HCT116 (cell line): ENCODE measurements at regions not wholly inside any gene's neighbourhood (a gene's known extent, or its start where the extent isn't known, plus 50 kb on each side); places are given as distances from the start of the nearest gene placed in this dataset.

Source experiments
- ATAC-seq: fragments of 200-7000 bp; cut with Tn5 transposase; 2 replicates; pipeline ENCODE4 v1.9.1; 2020; ENCODE audit warnings: mild to moderate bottlenecking, moderate library complexity
- BruUV-seq: library from RNA; stranded (reverse); fragments of 400-500 nt; replicated peaks from 2 replicates; lab custom pipeline; 2021; lab: Mats Ljungman, UMichigan
- CTCF ChIA-PET: fragments of 300-600 bp; sonication (Branson Sonifier 250); formaldehyde crosslinking; loops from one replicate; lab custom pipeline; 2021; ENCODE audit warnings: antibody characterized with exemption; lab: Charles Lee
- POLR2A ChIA-PET: fragments of 300-600, 350-600 bp; sonication (Branson Sonifier 250); formaldehyde crosslinking; loops from one replicate; lab custom pipeline; 2021; ENCODE audit warnings: antibody characterized with exemption; lab: Charles Lee
- RAD21 ChIA-PET, 2 experiments: fragments of 300-600 bp; sonication (Branson Sonifier 250); formaldehyde crosslinking; loops; one replicate each; lab custom pipeline; 2023; ENCODE audit warnings: low total read pairs in 2 of 2; ENCODE audit not compliant: uncharacterized antibody in 2 of 2, unreplicated experiment in 2 of 2, low non-redundant PET in 1 of 2; lab: Charles Lee
- DNase-seq: peaks from one replicate; pipeline ENCODE4 v3.0.0-alpha.2; 2010; ENCODE audit warnings: low read depth, low spot score
- H2AFZ ChIP-seq: fragments of 200-600 bp; shearing (Covaris generic), sonication (generic); 2 replicates; pipeline ENCODE4 v1.6.1; 2017; ENCODE audit warnings: low read depth, mixed run types, mixed read lengths, antibody characterized with exemption, low read length; ENCODE audit not compliant: poor library complexity, severe bottlenecking
- H3K27ac ChIP-seq: 2 replicates; pipeline ENCODE4 v1.5.1; 2012; ENCODE audit warnings: low read depth, low read length
- H3K27me3 ChIP-seq: fragments of 200-600 bp; sonication (generic); 2 replicates; pipeline ENCODE4 v1.6.1; 2016; ENCODE audit warnings: mixed run types, low read length, mixed read lengths; ENCODE audit not compliant: insufficient read depth
- H3K36me3 ChIP-seq, 2 experiments: fragments of 200-500 bp in 1 of 2; fragments of 200-600 bp in 1 of 2; sonication (Bioruptor generic) in 1 of 2; sonication (generic) in 1 of 2; 2 replicates each; pipeline versions ENCODE4 v1.5.1 to v1.6.1; 2014 to 2016; ENCODE audit warnings: low read length in 2 of 2, inconsistent platforms in 1 of 2, mixed read lengths in 1 of 2, mixed run types in 1 of 2; ENCODE audit not compliant: insufficient read depth in 2 of 2, control insufficient read depth in 1 of 2
- H3K4me1 ChIP-seq, 2 experiments: fragments of 200-600 bp in 1 of 2; sonication (generic) in 1 of 2; 2 replicates each; pipeline versions ENCODE4 v1.5.1 to v1.6.1; 2012 to 2017; ENCODE audit warnings: low read length in 2 of 2, inconsistent platforms in 1 of 2, mild to moderate bottlenecking in 1 of 2, mixed read lengths in 1 of 2, mixed run types in 1 of 2, moderate library complexity in 1 of 2; ENCODE audit not compliant: insufficient read depth in 2 of 2, control insufficient read depth in 1 of 2
- H3K4me2 ChIP-seq: fragments of 200-600 bp; sonication (generic); 2 replicates; pipeline ENCODE4 v1.6.1; 2017; ENCODE audit warnings: mixed run types, low read length, mixed read lengths
- H3K4me3 ChIP-seq, 2 experiments: fragments of 200-600 bp in 1 of 2; sonication (generic) in 1 of 2; replicated peaks in 1 of 2; 2 replicates each; pipeline ENCODE4 v1.5.1; 2011 to 2016; ENCODE audit warnings: low read length in 2 of 2, control low read depth in 1 of 2, low read depth in 1 of 2, mild to moderate bottlenecking in 1 of 2, mixed read lengths in 1 of 2, mixed run types in 1 of 2
- H3K79me2 ChIP-seq: fragments of 200-600 bp; sonication (generic); 2 replicates; pipeline ENCODE4 v1.6.1; 2017; ENCODE audit warnings: mild to moderate bottlenecking, mixed run types, low read length, moderate library complexity, mixed read lengths; ENCODE audit not compliant: insufficient read depth
- H3K9ac ChIP-seq: fragments of 200-600 bp; sonication (generic); 2 replicates; pipeline ENCODE4 v1.6.1; 2016; ENCODE audit warnings: low read length, mixed read lengths
- H3K9me2 ChIP-seq: fragments of 200-600 bp; sonication (generic), shearing (Covaris generic); 2 replicates; pipeline ENCODE4 v1.6.1; 2017; ENCODE audit warnings: mixed run types, mild to moderate bottlenecking, moderate library complexity; ENCODE audit not compliant: insufficient read depth
- H3K9me3 ChIP-seq, 2 experiments: fragments of 200-500 bp in 1 of 2; fragments of 200-600 bp in 1 of 2; sonication (Bioruptor generic) in 1 of 2; sonication (generic) in 1 of 2; 2 replicates each; pipeline ENCODE4 v1.6.1; 2014 to 2017; ENCODE audit warnings: low read length in 2 of 2, mixed read lengths in 2 of 2, inconsistent platforms in 1 of 2, low read depth in 1 of 2, mild to moderate bottlenecking in 1 of 2, mixed run types in 1 of 2, moderate library complexity in 1 of 2; ENCODE audit not compliant: control insufficient read depth in 1 of 2, insufficient read depth in 1 of 2
- H4K20me1 ChIP-seq: fragments of 200-600 bp; sonication (generic), shearing (Covaris generic); 2 replicates; pipeline ENCODE4 v1.6.1; 2017; ENCODE audit warnings: mixed run types, mild to moderate bottlenecking, moderate library complexity; ENCODE audit not compliant: insufficient read depth
- CEBPB ChIP-seq: IDR thresholded peaks from 2 replicates; pipeline ENCODE4 v1.6.1; 2012; ENCODE audit warnings: low read depth
- CTCF ChIP-seq, 3 experiments: fragments of 200-600 bp in 1 of 3; sonication (generic) in 1 of 3; IDR thresholded peaks in 2 of 3; conservative IDR thresholded peaks in 1 of 3; 2 replicates each; pipeline ENCODE4 v1.5.1; 2012 to 2017; ENCODE audit warnings: low read depth in 2 of 3, low read length in 2 of 3, antibody characterized with exemption in 1 of 3, borderline replicate concordance in 1 of 3, control low read depth in 1 of 3, mild to moderate bottlenecking in 1 of 3, mixed read lengths in 1 of 3, mixed run types in 1 of 3, moderate library complexity in 1 of 3; ENCODE audit not compliant: insufficient read depth in 1 of 3
- EGR1 ChIP-seq: IDR thresholded peaks from 2 replicates; pipeline ENCODE4 v1.6.1; 2012; ENCODE audit warnings: low read depth
- EZH2phosphoT487 ChIP-seq: fragments of 200-600 bp; IDR thresholded peaks from 2 replicates; pipeline ENCODE4 v1.6.1; 2018; ENCODE audit warnings: antibody characterized with exemption, borderline replicate concordance
- MAX ChIP-seq: IDR thresholded peaks from 2 replicates; pipeline ENCODE4 v1.6.1; 2012
- RAD21 ChIP-seq: IDR thresholded peaks from 2 replicates; pipeline ENCODE4 v1.6.1; 2012; ENCODE audit warnings: low read depth, mild to moderate bottlenecking
- REST ChIP-seq: IDR thresholded peaks from 2 replicates; pipeline ENCODE4 v1.6.1; 2012; ENCODE audit warnings: low read depth
- ZFX ChIP-seq: fragments of 450-650 bp; IDR thresholded peaks from 2 replicates; pipeline ENCODE4 v1.6.1; 2017
- ZNF274 ChIP-seq: fragments of 200-500 bp; sonication (Bioruptor generic); IDR thresholded peaks from 2 replicates; pipeline ENCODE4 v1.6.1; 2014; ENCODE audit warnings: mild to moderate bottlenecking, low read depth, low read length, inconsistent platforms
- intact Hi-C: fragments of 100-400 bp; cut with micrococcal nuclease; formaldehyde crosslinking; loops from 2 replicates; pipeline ENCODE4 v1.10.0; 2022

GRCh38 chr4:125573368-125573767 is 258.6 kb downstream of the FAT4 start:
- Histone ChIP-seq H3K9ac (no peak overlapping the region), H3K9me2 (no peaks in the 10 kb centered on the region), H3K9me3 (no peaks in the 10 kb centered on the region), H3K27ac (no peak overlapping the region), H3K4me1 (no peaks in the 10 kb centered on the region), H3K4me3 (no peak overlapping the region), H3K79me2 (no peaks in the 10 kb centered on the region), H3K4me2 (no peak overlapping the region), H2AFZ (no peak overlapping the region), H3K27me3 (no peaks in the 10 kb centered on the region), H4K20me1 (no peaks in the 10 kb centered on the region), H3K36me3 (no peaks in the 10 kb centered on the region)
- no peak for TF ChIP-seq RAD21
- TF ChIP-seq ZFX, result no peak
- TF ChIP-seq CTCF (IDR thresholded peaks at IDR 0.05 in 2 of 3, conservative IDR thresholded peaks at IDR 0.05 in 1 of 3; ENCODE audit: borderline replicate concordance in 1 of 3, insufficient read depth in 1 of 3, low read depth in 2 of 3, low read length in 2 of 3), result no peak
- TF ChIP-seq EGR1, result no peak
- TF ChIP-seq MAX, result no peak
- no peak for TF ChIP-seq ZNF274
- no peak for TF ChIP-seq REST
- TF ChIP-seq CEBPB, result no peak
- TF ChIP-seq EZH2phosphoT487, result no peak
- intact Hi-C loops, result no loop called here
- ATAC-seq, result no peak
- ChIA-PET CTCF (no interaction called here), RAD21 (no interaction called here), POLR2A (no interaction called here)
- no peak for DNase-seq
- no TSS peak for BruUV-seq
